ENCODE measurements at regions not wholly inside any gene's neighbourhood (a gene's known extent, or its start where the extent isn't known, plus 50 kb on each side); places are given as distances from the start of the nearest gene placed in this dataset.

DNA sequence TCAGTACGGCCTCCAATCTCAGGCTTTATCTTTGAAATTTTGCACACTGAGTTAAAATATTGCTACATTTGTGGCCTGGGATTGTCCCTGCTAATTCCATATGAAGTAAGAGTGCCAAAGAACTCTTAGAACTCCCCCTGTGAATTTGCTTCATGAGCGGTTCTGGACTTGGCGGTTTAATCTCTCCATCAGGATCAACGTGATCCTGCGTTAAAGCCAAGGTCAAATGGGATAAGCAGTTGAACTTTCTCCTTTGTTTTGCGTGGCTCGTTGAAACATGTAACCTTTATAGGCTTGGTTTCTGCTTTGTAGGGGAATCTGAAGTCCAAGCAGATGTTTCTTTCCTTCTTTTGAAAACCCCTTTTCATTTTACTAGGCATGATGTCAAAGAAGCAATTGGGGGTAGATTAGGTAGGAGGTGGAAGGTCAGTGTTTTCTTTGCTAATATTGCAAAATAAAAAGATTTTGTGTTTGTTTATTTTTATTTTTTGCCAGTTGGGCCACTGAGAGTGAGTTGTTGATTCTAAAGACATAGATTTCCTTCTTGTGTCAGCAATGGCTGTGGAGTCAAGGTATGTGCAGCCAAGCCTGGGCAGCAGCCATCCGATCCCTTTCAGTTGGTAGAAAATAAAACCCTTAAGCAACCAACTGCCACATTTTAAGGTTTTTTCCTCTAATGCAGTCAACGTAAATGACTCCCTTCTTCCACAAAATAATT, 390.8 kb downstream of the NNT start:
- DNase-seq (no peak), ATAC-seq (no peak)
- TF ChIP-seq, protein P1, sequence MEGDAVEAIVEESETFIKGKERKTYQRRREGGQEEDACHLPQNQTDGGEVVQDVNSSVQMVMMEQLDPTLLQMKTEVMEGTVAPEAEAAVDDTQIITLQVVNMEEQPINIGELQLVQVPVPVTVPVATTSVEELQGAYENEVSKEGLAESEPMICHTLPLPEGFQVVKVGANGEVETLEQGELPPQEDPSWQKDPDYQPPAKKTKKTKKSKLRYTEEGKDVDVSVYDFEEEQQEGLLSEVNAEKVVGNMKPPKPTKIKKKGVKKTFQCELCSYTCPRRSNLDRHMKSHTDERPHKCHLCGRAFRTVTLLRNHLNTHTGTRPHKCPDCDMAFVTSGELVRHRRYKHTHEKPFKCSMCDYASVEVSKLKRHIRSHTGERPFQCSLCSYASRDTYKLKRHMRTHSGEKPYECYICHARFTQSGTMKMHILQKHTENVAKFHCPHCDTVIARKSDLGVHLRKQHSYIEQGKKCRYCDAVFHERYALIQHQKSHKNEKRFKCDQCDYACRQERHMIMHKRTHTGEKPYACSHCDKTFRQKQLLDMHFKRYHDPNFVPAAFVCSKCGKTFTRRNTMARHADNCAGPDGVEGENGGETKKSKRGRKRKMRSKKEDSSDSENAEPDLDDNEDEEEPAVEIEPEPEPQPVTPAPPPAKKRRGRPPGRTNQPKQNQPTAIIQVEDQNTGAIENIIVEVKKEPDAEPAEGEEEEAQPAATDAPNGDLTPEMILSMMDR (IDR thresholded peaks at IDR 0.05) = no peak

DNA sequence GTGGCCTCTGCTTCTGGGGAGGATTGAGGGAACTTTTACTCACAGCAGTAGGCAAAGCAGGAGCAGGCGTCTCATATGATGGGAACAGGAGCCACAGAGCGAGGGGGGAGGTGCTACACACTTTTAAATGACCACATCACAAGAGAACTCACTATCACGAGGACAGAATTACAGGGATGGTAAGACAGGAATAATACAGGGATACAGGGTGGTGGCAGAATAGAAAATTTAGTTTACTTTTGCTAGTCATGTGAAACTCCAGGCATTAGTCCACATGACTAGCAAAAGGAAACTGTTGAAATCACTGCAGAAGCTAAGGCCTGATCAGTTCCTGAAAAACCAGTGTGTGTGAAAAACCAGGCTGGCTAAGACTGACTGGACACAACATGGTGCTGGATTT, 382.4 kb downstream of the NNT start:
- intact Hi-C loops (cut with DNase I) = no loop called here
- Histone ChIP-seq H3K27ac (no peak overlapping the region), H3K36me3 (no peaks in the 10 kb centered on the region), H3K4me3 (no peak overlapping the region), H3K27me3 (no peaks in the 10 kb centered on the region), H3K9me3 (no peaks in the 10 kb centered on the region), H3K4me1 (no peaks in the 10 kb centered on the region)
- TF ChIP-seq, protein P1 (IDR thresholded peaks at IDR 0.05) = no peak
- no peak for ATAC-seq
- no peak for DNase-seq

More for the DNA sequence above, 390.8 kb downstream of the NNT start:
- no peak overlapping the region for H3K4me3 ChIP-seq
- H3K36me3 ChIP-seq = no peaks in the 10 kb centered on the region
- intact Hi-C loops (cut with DNase I) = no loop called here
- no peaks in the 10 kb centered on the region for H3K9me3 ChIP-seq
- H3K4me1 ChIP-seq = peaks cover 6% of the 10 kb centered on the region
- H3K27ac ChIP-seq = no peak overlapping the region
- H3K27me3 ChIP-seq = no peaks in the 10 kb centered on the region

DNA sequence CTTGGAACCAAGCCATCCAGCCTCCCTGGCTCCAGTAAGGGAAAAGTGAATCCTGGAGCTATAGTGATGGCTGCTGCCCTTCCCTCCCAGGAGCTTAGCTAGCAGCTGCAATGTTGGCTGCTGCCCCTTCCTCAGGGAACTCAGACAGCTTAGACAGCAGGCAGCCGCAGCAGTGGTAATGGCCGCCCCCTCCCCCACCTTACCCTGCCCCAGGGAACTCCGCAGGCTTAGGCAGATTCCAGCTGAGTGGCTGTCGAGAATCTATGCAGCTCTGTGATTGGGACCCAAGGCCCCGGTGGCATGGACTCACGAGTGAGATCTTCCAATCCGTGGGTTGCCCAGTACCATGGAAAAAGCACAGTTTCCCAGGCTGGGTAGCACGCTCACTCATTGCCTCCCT, 378.6 kb downstream of the NNT start:
- intact Hi-C loops (cut with DNase I) = no loop called here
- H3K27me3 ChIP-seq = no peaks in the 10 kb centered on the region
- H3K36me3 ChIP-seq = no peaks in the 10 kb centered on the region
- peaks cover 10% of the 10 kb centered on the region for H3K9me3 ChIP-seq
- H3K4me3 ChIP-seq = no peak overlapping the region
- no peak overlapping the region for H3K27ac ChIP-seq
- no peak for ATAC-seq
- no peak for DNase-seq
- no peaks in the 10 kb centered on the region for H3K4me1 ChIP-seq
- TF ChIP-seq, protein P1 (IDR thresholded peaks at IDR 0.05) = no peak

DNA sequence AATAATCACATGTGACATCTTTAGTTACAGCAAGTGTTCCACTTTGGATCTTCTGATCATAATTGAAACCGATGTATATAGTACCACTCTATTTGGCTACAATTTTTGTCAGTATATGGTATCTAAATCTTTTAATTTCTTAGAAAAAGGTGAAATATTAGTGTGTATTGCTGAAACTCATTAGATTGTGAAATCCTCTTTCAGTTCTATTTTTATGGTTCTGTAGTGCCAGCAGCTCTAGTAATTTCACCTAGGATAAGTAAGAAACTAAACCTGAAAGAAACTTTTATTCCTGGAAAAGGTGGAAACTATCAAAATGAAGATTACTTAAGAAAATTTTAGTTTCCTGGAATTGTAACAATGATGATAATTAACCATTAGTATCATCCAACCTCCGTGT, 370.9 kb downstream of the NNT start:
- TF ChIP-seq, protein P1 (IDR thresholded peaks at IDR 0.05) = no peak
- intact Hi-C loops (cut with DNase I) = no loop called here
- Histone ChIP-seq H3K27ac (no peak overlapping the region), H3K36me3 (no peaks in the 10 kb centered on the region), H3K27me3 (no peaks in the 10 kb centered on the region), H3K4me3 (no peak overlapping the region), H3K4me1 (no peaks in the 10 kb centered on the region), H3K9me3 (peaks cover 4% of the 10 kb centered on the region)
- no peak for DNase-seq
- ATAC-seq = no peak

GRCh38 chr5:43973318-43973717, 370.3 kb downstream of the NNT start:
- DNase-seq (no peak), ATAC-seq (no peak)
- TF ChIP-seq, protein P1 (IDR thresholded peaks at IDR 0.05) = no peak
- no peak overlapping the region for H3K4me3 ChIP-seq
- no peaks in the 10 kb centered on the region for H3K9me3 ChIP-seq
- intact Hi-C loops (cut with DNase I) = no loop called here
- no peaks in the 10 kb centered on the region for H3K4me1 ChIP-seq
- no peak overlapping the region for H3K27ac ChIP-seq
- no peaks in the 10 kb centered on the region for H3K36me3 ChIP-seq
- H3K27me3 ChIP-seq = no peaks in the 10 kb centered on the region

DNA sequence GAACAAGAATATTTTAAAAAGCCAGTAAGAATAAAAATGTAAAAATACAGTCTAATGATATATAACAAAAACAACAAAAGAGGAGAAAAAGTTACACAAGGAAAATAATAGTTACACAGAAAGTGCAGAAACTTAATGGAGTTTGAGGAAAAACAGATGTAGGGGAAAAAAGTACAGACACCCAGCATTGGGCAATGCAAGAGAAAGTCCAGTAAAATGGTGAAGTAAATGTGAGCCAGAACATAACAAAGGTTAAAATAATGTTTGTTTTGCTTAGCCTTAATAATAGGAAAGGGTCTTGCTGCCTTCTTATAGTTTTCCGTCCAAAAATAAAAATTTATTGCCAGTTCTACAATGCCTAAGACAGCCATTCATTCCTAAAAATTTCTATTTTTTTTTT, 364.2 kb downstream of the NNT start:
- no peaks in the 10 kb centered on the region for H3K36me3 ChIP-seq
- H3K27me3 ChIP-seq = no peaks in the 10 kb centered on the region
- intact Hi-C loops (cut with DNase I) = no loop called here
- no peaks in the 10 kb centered on the region for H3K9me3 ChIP-seq
- ATAC-seq (no peak), DNase-seq (no peak)
- H3K4me3 ChIP-seq = no peak overlapping the region
- no peaks in the 10 kb centered on the region for H3K4me1 ChIP-seq
- H3K27ac ChIP-seq = no peak overlapping the region
- TF ChIP-seq, protein P1 (IDR thresholded peaks at IDR 0.05) = no peak

All from upper lobe of right lung (tissue), 1 donor.